ENCODE measurements at regions not wholly inside any gene's neighbourhood (a gene's known extent, or its start where the extent isn't known, plus 50 kb on each side); places are given as distances from the start of the nearest gene placed in this dataset.

DNA sequence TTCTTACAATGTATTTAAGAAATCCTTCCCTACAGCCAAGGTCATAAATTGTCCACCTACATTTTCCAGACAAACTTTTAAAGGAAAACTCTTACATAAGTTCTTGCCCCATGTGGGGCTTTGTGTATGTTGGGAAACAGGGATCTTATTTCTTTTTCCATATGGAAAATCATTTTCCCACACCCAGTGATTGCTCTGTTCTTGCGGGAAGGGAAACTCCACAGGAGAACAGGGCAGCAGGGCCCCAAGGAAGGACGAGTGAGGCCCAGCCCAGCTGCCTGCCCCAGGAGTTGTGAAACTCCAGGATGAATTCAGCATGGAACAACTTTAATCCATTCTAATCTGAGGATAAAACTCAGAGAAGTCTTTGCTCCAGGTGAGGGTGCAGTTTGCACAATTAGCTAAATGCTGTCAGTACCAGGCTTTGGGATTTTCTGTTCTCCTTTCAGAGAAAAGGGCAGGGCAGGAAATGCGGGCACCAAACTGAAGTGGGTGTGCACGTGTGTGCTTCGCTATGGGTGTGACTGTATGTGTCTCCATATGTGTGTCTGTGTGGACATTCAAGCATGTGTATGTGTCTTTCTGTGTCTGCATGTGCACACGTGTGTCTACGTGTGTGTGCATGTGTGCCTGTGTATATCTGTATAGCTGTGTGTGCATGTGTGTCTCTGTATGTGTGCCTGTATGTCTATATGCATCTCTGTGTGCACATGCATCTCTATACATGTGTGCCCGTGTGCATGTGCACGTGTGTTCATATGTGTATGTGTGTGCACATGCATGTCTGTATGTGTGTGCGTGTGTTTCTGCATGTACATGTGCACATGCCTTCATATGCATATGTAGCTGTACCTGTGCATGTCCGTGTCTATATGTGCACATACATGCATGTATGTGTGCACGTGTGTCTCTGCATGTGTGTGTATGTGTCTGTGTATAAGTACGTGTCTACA lies 102.0 kb upstream of the FAM20C start:
- H3K4me3 ChIP-seq (ENCODE audit: insufficient read depth, low read depth, low read length): no peak overlapping the region
- H3K36me3 ChIP-seq (replicated peaks; ENCODE audit: control insufficient read depth, insufficient read depth, low read length): no peaks in the 10 kb centered on the region; the same call in 1 of the 2 replicates
- no peak for DNase-seq
- H3K27me3 ChIP-seq (ENCODE audit: control insufficient read depth, insufficient read depth, low read length): no peaks in the 10 kb centered on the region

DNA sequence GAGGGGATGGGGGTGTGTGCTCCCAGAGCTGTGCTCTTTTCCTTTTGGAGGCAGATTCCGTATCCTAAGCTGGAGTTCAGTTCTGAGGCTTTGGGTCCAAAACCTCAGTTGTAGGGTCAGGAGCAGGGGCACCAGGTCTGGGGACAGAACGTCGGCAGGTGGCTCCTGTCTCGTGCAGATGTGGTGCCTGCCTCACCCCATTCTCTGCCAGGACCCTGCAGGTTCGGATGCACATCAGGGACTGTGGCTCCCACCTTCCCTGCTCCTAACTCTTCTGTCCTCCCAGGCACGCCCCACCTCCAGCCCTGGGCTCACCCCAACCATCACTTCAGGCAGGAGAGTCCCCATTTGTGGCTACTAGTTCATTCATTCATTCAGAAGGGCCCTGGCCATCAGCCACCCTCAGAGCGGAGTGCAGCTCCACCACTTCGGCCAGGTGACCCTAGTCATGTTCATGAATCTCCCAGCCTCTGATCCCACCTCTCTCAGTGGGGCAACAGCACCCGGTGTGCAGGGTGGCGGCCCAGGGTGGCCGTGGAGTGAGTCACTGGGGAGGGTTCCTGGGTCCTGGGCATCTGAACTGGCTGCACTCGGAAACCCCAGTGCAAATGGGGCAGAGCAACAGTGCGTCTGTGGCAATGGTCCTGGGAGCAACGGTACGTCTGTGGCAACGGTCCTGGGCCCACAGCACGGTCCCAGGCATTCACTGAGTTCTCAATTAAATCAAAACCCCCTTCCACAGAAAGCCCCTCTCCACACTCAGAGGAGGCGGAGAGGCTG lies 100.8 kb upstream of the FAM20C start:
- H3K4me3 ChIP-seq (ENCODE audit: insufficient read depth, low read depth, low read length): no peak overlapping the region
- peak; percentile 43 for DNase-seq
- H3K27me3 ChIP-seq (ENCODE audit: control insufficient read depth, insufficient read depth, low read length): no peaks in the 10 kb centered on the region
- H3K36me3 ChIP-seq (replicated peaks; ENCODE audit: control insufficient read depth, insufficient read depth, low read length): no peaks in the 10 kb centered on the region; the same call in 1 of the 2 replicates

DNA sequence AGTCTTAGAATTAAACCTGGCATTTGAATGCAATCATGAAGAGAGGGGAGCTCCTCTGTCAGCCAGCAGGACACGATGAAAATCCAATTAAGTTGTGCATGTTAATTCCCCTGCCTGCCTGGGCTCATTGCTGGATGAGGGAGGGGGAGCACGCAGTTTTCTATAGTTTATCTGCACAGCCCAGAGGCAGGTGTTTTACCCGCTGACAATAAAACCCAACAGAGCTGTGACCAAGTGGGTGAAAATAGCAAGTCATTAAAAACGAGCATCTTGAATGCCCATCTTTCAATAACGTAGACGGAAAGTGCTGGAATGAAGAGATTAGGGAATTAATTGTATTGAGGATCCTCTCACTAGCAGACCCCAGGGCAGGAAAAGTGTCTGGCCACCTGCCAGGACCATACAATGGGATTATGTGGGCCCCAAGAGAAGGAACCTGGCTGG lies 100.1 kb upstream of the FAM20C start:
- Histone ChIP-seq H3K27me3 (ENCODE audit: control insufficient read depth, insufficient read depth, low read length) (no peaks in the 10 kb centered on the region), H3K36me3 (replicated peaks; ENCODE audit: control insufficient read depth, insufficient read depth, low read length) (no peaks in the 10 kb centered on the region; the same call in 1 of the 2 replicates), H3K4me3 (ENCODE audit: insufficient read depth, low read depth, low read length) (no peak overlapping the region)
- peak; percentile 59 for DNase-seq

DNA sequence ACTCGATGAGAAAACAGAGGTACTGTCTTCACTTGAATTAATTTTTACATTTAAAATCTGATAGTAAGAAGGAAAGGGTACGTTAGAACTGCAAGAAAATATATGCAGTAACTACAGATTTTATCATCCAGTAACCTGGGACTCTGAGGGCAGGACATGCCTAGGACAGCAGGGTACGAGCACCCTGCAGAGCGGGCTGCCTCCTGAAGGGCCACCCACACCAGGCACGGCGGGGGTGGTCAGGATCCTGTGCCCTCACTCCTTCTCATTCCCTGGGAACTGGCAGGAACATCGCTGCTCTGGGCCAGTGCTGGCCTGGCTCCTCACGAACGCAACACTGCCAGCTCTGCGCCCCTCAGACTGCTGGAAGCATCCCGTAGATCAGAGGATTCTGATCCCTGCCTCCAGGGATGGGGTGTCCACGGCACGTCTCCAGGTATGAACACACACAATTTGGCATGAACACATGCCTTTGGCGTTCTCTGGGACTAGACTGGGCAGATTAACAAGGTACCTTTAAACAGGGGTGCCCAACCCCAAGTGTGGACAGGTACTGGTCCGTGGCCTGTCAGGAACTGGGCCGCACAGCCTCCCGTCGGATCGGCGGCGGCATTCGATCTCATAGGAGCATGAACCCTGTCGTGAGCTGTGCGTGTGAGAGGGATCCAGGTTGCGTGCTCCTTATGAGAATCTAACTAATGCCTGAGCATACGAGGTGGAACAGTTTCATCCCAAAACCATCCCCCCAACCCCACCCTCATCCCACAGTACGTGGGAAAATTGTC lies 99.3 kb upstream of the FAM20C start:
- peak; percentile 48 for DNase-seq
- Histone ChIP-seq H3K36me3 (replicated peaks; ENCODE audit: control insufficient read depth, insufficient read depth, low read length) (no peaks in the 10 kb centered on the region; the same call in 1 of the 2 replicates), H3K4me3 (ENCODE audit: insufficient read depth, low read depth, low read length) (no peak overlapping the region), H3K27me3 (ENCODE audit: control insufficient read depth, insufficient read depth, low read length) (no peaks in the 10 kb centered on the region)

DNA sequence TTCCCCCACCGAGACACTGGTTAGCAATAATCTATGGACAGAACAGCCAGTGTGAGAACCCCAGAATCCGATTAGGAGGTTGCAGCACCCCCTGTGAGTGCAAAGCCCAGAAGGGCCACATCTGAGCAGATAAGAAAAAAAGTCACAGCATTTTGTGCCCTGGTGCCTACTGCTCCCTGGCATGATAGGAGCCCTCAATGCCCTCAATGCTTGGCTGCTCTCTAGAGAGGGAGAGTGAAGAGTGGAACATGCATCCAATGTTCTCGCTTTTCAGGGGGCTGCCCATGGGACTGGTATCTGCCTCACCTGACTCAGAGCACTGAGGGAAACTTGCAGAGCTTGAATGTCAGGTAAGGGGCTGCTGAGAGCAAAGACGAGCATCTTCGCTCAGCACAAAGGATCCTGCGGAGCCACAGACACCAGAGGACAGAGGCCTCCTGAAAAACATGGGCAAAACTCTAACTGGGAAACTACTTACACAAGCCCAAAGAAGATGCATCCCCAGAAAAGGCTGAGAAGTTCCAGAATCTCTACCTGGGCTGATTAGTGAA lies 98.0 kb upstream of the FAM20C start:
- peak; percentile 27 for DNase-seq
- no peak overlapping the region; the same call in 1 of the 2 replicates for H3K4me3 ChIP-seq (ENCODE audit: insufficient read depth, low read depth, low read length)
- H3K36me3 ChIP-seq (replicated peaks; ENCODE audit: control insufficient read depth, insufficient read depth, low read length): no peaks in the 10 kb centered on the region; the same call in 1 of the 2 replicates
- H3K27me3 ChIP-seq (ENCODE audit: control insufficient read depth, insufficient read depth, low read length): no peaks in the 10 kb centered on the region

DNA sequence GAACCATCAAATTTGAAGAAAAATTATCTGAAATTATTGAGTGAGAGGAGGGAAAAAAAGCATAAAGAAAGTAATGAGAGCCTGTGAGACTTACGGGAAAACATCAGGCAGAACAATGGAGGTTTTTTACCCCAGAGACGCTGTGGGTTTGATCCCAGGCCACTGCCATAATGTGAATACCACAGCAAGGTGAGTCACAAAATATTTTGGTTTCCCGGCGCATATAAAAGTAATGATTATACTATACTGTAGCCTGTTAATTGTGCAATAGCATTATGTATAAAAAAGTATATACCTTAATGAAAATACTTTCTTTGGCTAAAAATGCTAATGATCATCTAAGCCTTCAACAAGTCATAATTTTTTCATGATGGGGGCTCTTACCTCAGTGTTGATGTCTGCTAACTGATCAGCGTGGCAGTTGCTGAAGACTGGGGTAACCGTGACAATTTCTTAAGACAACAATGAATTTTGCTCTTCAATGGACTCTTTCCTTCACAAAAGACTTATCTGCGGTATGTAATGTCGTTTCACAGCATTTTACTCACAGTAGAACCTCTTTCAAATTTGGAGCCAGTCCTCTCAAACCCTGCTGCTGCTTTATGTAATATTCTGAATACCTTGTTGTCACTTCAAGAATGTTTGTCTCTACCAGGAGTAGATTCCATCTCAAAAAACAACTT lies 97.0 kb upstream of the FAM20C start:
- no peaks in the 10 kb centered on the region; the same call in 1 of the 2 replicates for H3K36me3 ChIP-seq (replicated peaks; ENCODE audit: control insufficient read depth, insufficient read depth, low read length)
- H3K4me3 ChIP-seq (ENCODE audit: insufficient read depth, low read depth, low read length): peak overlapping the region; percentile 10; the same call in 1 of the 2 replicates
- DNase-seq: no peak
- no peaks in the 10 kb centered on the region for H3K27me3 ChIP-seq (ENCODE audit: control insufficient read depth, insufficient read depth, low read length)

DNA sequence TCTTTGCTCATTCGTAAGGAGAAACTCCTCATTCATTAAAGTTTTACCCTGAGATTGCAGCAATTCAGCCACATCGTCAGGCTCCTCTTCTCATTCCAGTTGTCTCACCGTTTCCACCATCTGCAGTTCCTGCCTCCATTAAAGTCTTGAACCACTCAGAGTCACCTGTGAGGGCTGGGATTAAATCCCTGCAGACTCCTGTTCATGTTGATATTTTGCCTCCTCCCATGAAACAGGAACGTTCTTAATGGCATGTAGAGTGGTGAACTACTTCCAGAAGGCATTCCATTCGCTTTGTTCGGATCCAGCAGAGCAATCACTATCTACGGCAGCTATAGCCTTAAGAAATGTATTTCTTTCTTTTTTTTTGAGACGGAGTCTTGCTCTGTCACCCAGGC lies 96.5 kb upstream of the FAM20C start:
- no peak for DNase-seq
- H3K27me3 ChIP-seq (ENCODE audit: control insufficient read depth, insufficient read depth, low read length): no peaks in the 10 kb centered on the region
- no peaks in the 10 kb centered on the region; the same call in 1 of the 2 replicates for H3K36me3 ChIP-seq (replicated peaks; ENCODE audit: control insufficient read depth, insufficient read depth, low read length)
- H3K4me3 ChIP-seq (ENCODE audit: insufficient read depth, low read depth, low read length): no peak overlapping the region; the same call in 1 of the 2 replicates

DNA sequence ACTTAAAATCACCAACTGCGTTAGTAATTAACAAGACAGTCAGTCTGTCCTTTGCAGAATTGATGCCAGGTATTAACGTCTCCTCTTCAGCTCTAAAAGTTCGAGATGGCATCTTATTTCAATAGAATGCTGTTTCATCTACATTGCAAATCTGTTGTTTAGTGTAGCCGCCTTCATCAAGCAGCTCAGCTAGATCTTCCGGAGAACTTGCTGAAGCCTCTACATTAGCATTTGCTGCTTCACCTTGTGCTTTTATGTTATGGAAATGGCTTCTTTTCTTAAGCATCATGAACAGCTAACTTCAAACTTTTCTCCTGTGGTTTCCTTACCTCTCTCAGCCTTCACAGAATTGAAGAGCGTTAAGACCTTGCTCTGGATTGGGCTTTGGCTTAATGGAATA lies 95.5 kb upstream of the FAM20C start:
- Histone ChIP-seq H3K27me3 (ENCODE audit: control insufficient read depth, insufficient read depth, low read length) (no peaks in the 10 kb centered on the region), H3K36me3 (replicated peaks; ENCODE audit: control insufficient read depth, insufficient read depth, low read length) (no peaks in the 10 kb centered on the region), H3K4me3 (ENCODE audit: insufficient read depth, low read depth, low read length) (no peak overlapping the region)
- DNase-seq: peak; percentile 55

DNA sequence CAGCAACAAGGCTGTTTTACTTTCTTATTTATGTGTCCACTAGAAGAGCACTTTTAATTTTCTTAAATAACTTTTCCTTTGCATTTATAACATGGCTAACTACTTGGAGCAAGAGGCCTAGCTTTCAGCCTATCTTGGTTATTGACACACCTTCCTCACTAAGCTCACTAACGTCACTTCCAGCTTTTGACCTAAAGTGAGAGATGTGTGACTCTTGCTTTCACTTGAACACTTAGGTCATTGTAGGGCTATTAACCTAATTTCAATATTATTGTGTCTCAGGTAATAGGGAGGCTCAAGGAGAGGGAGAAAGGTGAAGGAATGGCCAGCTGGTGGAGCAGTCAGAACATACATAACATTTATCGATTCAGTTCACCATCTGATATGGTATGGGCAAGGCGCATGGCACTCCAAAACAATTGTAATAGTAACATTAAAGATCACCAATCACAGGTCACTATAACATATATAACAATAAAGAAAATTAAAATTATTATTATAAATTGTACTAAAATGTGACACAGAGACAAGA lies 95.0 kb upstream of the FAM20C start:
- no peak overlapping the region for H3K4me3 ChIP-seq (ENCODE audit: insufficient read depth, low read depth, low read length)
- no peak for DNase-seq
- H3K27me3 ChIP-seq (ENCODE audit: control insufficient read depth, insufficient read depth, low read length): no peaks in the 10 kb centered on the region
- no peaks in the 10 kb centered on the region for H3K36me3 ChIP-seq (replicated peaks; ENCODE audit: control insufficient read depth, insufficient read depth, low read length)

DNA sequence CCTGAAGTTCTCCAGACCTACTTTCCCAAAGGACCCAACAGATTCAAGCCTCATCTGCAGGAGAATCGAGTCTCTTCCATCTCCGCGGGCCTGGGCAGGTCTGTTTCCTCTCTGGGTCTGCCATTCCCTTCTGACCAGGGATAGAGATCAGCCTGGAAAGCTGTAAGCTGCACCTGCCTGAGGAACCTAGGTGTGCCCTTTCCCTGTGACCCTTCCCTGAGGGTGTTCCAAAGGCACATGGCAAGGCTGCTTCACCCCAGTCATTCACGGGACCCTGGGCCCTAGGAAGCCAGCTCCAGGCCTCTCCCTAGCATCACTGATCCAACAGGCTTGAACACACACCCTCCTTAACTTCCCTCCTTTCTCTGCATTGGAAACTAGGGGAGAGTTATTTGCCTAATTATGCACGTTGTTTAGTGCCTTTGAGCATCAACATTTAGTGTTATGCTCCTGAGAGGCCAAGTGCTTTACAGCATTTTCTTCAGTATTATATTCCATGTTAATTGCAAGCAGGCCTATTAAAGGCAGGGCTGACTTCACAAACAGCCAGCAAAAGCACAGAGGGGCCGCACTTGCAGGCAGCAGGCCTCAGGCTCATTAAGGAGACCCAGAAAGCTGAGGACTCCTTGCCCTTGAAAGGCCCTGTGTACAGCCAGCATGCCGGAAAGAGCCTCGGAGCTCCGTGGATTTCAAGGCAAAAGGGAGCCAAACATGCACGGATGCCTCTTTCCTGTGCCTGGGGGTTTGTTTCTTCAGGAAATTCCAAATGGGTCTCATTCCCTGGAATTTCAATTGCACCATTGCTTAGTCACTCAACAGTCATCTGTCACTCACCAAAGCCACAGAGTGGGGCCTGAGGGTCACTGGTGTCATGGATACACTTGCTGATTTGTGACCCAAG lies 91.0 kb upstream of the FAM20C start:
- no peaks in the 10 kb centered on the region for H3K36me3 ChIP-seq (replicated peaks; ENCODE audit: control insufficient read depth, insufficient read depth, low read length)
- H3K4me3 ChIP-seq (ENCODE audit: insufficient read depth, low read depth, low read length): no peak overlapping the region
- no peak for DNase-seq
- no peaks in the 10 kb centered on the region for H3K27me3 ChIP-seq (ENCODE audit: control insufficient read depth, insufficient read depth, low read length)

DNA sequence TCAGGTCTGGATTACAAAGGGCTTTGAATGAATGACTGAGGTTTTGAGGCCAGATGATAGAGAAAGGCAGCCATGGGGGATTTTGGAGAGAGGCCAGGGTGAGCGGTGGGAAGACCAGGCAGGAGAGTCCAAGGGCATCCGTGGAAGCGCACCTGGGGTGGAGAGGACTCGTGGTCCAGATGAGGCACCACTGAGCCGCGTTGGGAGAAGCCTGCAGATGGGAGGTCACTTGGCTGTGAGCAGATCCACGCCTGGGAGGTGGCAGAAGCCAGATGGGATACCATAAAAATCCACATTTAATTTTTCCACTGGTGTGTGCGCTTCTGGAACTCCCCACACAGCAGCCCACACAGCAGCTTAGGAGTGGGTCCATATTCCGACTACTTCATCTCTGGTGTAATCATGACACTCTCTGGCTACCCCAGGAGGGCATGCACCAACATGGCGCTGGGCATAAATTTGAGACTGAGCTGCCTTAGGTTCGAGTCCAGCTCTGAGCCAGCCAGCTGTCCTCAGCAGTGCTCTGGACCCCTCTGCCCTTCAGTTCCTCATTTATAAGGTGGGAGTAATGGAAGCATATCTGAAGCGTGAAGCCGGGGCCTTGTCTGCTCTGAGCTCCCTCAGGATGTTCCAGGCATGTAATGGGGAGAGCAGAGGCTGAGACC lies 90.2 kb upstream of the FAM20C start:
- DNase-seq: no peak
- no peak overlapping the region for H3K4me3 ChIP-seq (ENCODE audit: insufficient read depth, low read depth, low read length)
- H3K36me3 ChIP-seq (replicated peaks; ENCODE audit: control insufficient read depth, insufficient read depth, low read length): no peaks in the 10 kb centered on the region
- H3K27me3 ChIP-seq (ENCODE audit: control insufficient read depth, insufficient read depth, low read length): no peaks in the 10 kb centered on the region

DNA sequence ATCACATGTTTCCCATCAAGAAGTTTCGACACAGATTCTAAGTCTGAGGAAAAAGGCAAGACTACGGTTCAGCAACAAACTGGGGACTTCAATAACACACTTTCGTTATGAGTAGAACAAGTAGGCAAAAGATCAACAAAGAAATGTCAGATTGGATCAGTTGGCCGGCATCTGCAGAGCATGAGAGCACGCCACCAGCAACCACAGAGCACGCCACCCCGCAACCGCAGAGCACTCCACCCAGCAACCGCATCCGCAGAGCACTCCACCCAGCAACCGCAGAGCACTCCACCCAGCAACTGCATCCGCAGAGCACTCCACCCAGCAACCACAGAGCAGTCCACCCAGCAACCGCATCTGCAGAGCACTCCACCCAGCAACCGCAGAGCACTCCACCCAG lies 89.7 kb upstream of the FAM20C start:
- no peak for DNase-seq
- Histone ChIP-seq H3K36me3 (replicated peaks; ENCODE audit: control insufficient read depth, insufficient read depth, low read length) (no peaks in the 10 kb centered on the region), H3K27me3 (ENCODE audit: control insufficient read depth, insufficient read depth, low read length) (no peaks in the 10 kb centered on the region), H3K4me3 (ENCODE audit: insufficient read depth, low read depth, low read length) (no peak overlapping the region)

All from H7 (cell line).